Gastroesophageal sphincter (tissue), 4 donors: ENCODE measurements at regions not wholly inside any gene's neighbourhood (a gene's known extent, or its start where the extent isn't known, plus 50 kb on each side); places are given as distances from the start of the nearest gene placed in this dataset.
A peak's percentile ranks its signal among the peaks of the same experiment; 100 is the strongest.

Experiments
- ATAC-seq: fragments of 150-250 bp; one replicate; pipeline ENCODE4 v1.9.1; 2016; ENCODE audit warnings: mild to moderate bottlenecking, moderate library complexity
- H3K27ac ChIP-seq, 4 donors: fragments of 200-600 bp; sonication (generic) in 3 of 4; 1 replicate in 3 of 4; 2 replicates in 1 of 4; pipeline ENCODE4 v1.5.1; 2016 to 2019
- H3K27me3 ChIP-seq: fragments of 200-600 bp; sonication (generic); one replicate; pipeline ENCODE4 v1.5.1; 2019
- H3K36me3 ChIP-seq, 2 donors: fragments of 200-600 bp; sonication (generic); one replicate each; pipeline ENCODE4 v1.5.1; 2019; ENCODE audit warnings: control low read depth in 1 of 2
- H3K4me1 ChIP-seq, 3 donors: fragments of 200-600 bp; sonication (generic); 1 replicate in 2 of 3; 2 replicates in 1 of 3; pipeline ENCODE4 v1.5.1; 2016 to 2019; ENCODE audit warnings: control low read depth in 2 of 3
- H3K4me3 ChIP-seq, 2 donors: fragments of 200-600 bp; sonication (generic); one replicate each; pipeline ENCODE4 v1.5.1; 2019; ENCODE audit warnings: mild to moderate bottlenecking in 1 of 2, moderate library complexity in 1 of 2
- H3K9me3 ChIP-seq, 3 donors: fragments of 200-600 bp; sonication (generic); one replicate each; pipeline ENCODE4 v1.5.1; 2017 to 2019; ENCODE audit warnings: control low read depth in 2 of 3
- CTCF ChIP-seq, 4 experiments: fragments of 200-600 bp in 2 of 4; fragments of 450-650 bp in 2 of 4; sonication (generic) in 1 of 4; IDR thresholded peaks; one replicate each; pipeline ENCODE4 v1.5.1; 2017 to 2019; ENCODE audit warnings: antibody characterized with exemption in 4 of 4, mild to moderate bottlenecking in 2 of 4, moderate library complexity in 2 of 4
- EP300 ChIP-seq: sonication (generic); formaldehyde crosslinking; IDR thresholded peaks from one replicate; pipeline ENCODE4 v1.6.1; 2017; ENCODE audit warnings: antibody characterized with exemption, mild to moderate bottlenecking
- POLR2A ChIP-seq, 2 donors: fragments of 450-650 bp; IDR thresholded peaks; one replicate each; pipeline ENCODE4 v1.6.1; 2017; ENCODE audit warnings: antibody characterized with exemption in 2 of 2, mild to moderate bottlenecking in 2 of 2, moderate library complexity in 1 of 2
- POLR2AphosphoS5 ChIP-seq: sonication (generic); formaldehyde crosslinking; IDR thresholded peaks from one replicate; pipeline ENCODE4 v1.6.1; 2017; ENCODE audit warnings: antibody characterized with exemption
- WGBS, 2 donors: methylation state at CpG; one replicate each; pipeline ENCODE4 v1.1.5; 2018; ENCODE audit warnings: low coverage in 1 of 2; 5-methylcytosine and 5-hydroxymethylcytosine counted together

GRCh38 chr2:8270699-8271098 lies 411.2 kb upstream of the ID2 start:
- Histone ChIP-seq H3K9me3 (no peaks in the 10 kb centered on the region), H3K36me3 (no peaks in the 10 kb centered on the region), H3K27ac (no peak overlapping the region), H3K27me3 (no peaks in the 10 kb centered on the region), H3K4me3 (no peak overlapping the region), H3K4me1 (no peaks in the 10 kb centered on the region)
- TF ChIP-seq EP300: no peak
- TF ChIP-seq POLR2AphosphoS5: no peak
- no peak for TF ChIP-seq POLR2A (IDR thresholded peaks at IDR 0.05)
- no peak for TF ChIP-seq CTCF (IDR thresholded peaks at IDR 0.05)
- ATAC-seq: no peak

- TF ChIP-seq CTCF (IDR thresholded peaks at IDR 0.05): no peak
- no peak for TF ChIP-seq POLR2A (IDR thresholded peaks at IDR 0.05)
- TF ChIP-seq POLR2AphosphoS5: no peak
- TF ChIP-seq EP300: no peak
- H3K36me3 ChIP-seq: no peaks in the 10 kb centered on the region
- no peak overlapping the region for H3K27ac ChIP-seq
- no peak for ATAC-seq
- no peaks in the 10 kb centered on the region for H3K4me1 ChIP-seq
- H3K4me3 ChIP-seq: no peak overlapping the region
- H3K9me3 ChIP-seq: no peaks in the 10 kb centered on the region
- WGBS, 2 donors: 90% methylated on average over 3 of the region's 3 CpGs; no CpG with 5 or more reads in 1 of the 2 donors
- H3K27me3 ChIP-seq: no peaks in the 10 kb centered on the region
These were observed 410.4 kb upstream of the ID2 start for GRCh38 chr2:8271461-8271860.

- H3K27me3 ChIP-seq: no peaks in the 10 kb centered on the region
- peaks cover 0 to 23% (median 3%) of the 10 kb centered on the region in 3 donors for H3K4me1 ChIP-seq
- no peaks in the 10 kb centered on the region for H3K9me3 ChIP-seq
- H3K27ac ChIP-seq: no peak overlapping the region
- no peaks in the 10 kb centered on the region for H3K36me3 ChIP-seq
- ATAC-seq: no peak
- WGBS, 2 donors: 86 to 90% methylated on average over 3 to 4 of the region's 4 CpGs
- no peak overlapping the region for H3K4me3 ChIP-seq
- TF ChIP-seq POLR2AphosphoS5: no peak
- no peak for TF ChIP-seq EP300
- TF ChIP-seq CTCF (IDR thresholded peaks at IDR 0.05): no peak
- TF ChIP-seq POLR2A (IDR thresholded peaks at IDR 0.05): no peak
These were observed 405.8 kb upstream of the ID2 start for GRCh38 chr2:8276026-8276425.

- no peak for ATAC-seq
- WGBS, 2 donors: 0 to 12% methylated on average over 1 to 9 of the region's 10 CpGs
- H3K27me3 ChIP-seq: no peaks in the 10 kb centered on the region
- no peaks in the 10 kb centered on the region for H3K36me3 ChIP-seq
- H3K9me3 ChIP-seq: no peaks in the 10 kb centered on the region
- peaks cover 0 to 23% (median 3%) of the 10 kb centered on the region in 3 donors for H3K4me1 ChIP-seq
- H3K4me3 ChIP-seq: peak overlapping the region in 1 of 2 donors; percentile 2
- TF ChIP-seq POLR2AphosphoS5: no peak
- TF ChIP-seq EP300: no peak
- peak overlapping the region in 3 of 4 donors; percentile 7 to 53 (median 12) for H3K27ac ChIP-seq
These were observed 403.8 kb upstream of the ID2 start for GRCh38 chr2:8277921-8278571.

- peak overlapping the region in 1 of 4 donors; percentile 53 for H3K27ac ChIP-seq
- H3K4me1 ChIP-seq: peaks cover 0 to 23% (median 3%) of the 10 kb centered on the region in 3 donors
- WGBS, 2 donors: 61 to 88% methylated on average over 6 of the region's 10 CpGs
- no peaks in the 10 kb centered on the region for H3K9me3 ChIP-seq
- peak overlapping the region in 1 of 2 donors; percentile 2 for H3K4me3 ChIP-seq
- H3K27me3 ChIP-seq: no peaks in the 10 kb centered on the region
- H3K36me3 ChIP-seq: no peaks in the 10 kb centered on the region
- TF ChIP-seq EP300 (no peak), POLR2A (IDR thresholded peaks at IDR 0.05) (no peak), POLR2AphosphoS5 (no peak), CTCF (IDR thresholded peaks at IDR 0.05) (no peak)
- ATAC-seq: no peak
These were observed 403.0 kb upstream of the ID2 start for GRCh38 chr2:8278709-8279354.
